Upper lobe of left lung (tissue), 4 donors: ENCODE measurements at regions not wholly inside any gene's neighbourhood (a gene's known extent, or its start where the extent isn't known, plus 50 kb on each side); places are given as distances from the start of the nearest gene placed in this dataset.
A peak's percentile ranks its signal among the peaks of the same experiment; 100 is the strongest.

Source experiments
- CTCF ChIP-seq, 6 experiments: fragments of 450-650 bp in 4 of 6; fragments of 200-600 bp in 2 of 6; sonication (generic) in 2 of 6; IDR thresholded peaks; one replicate each; pipeline ENCODE4 v1.5.1; 2016 to 2019; ENCODE audit warnings: antibody characterized with exemption in 6 of 6
- POLR2A ChIP-seq, 4 donors: fragments of 450-650 bp; IDR thresholded peaks; one replicate each; pipeline ENCODE4 v1.5.1; 2016 to 2017; ENCODE audit warnings: antibody characterized with exemption in 4 of 4, mild to moderate bottlenecking in 2 of 4
- POLR2AphosphoS5 ChIP-seq, 2 donors: sonication (generic); formaldehyde crosslinking; IDR thresholded peaks; one replicate each; pipeline ENCODE4 v1.5.1; 2017; ENCODE audit warnings: antibody characterized with exemption in 2 of 2

GRCh38 chr20:48189181-48189580, 403.9 kb upstream of the SULF2 start:
- TF ChIP-seq POLR2A (IDR thresholded peaks at IDR 0.05) (no peak), CTCF (IDR thresholded peaks at IDR 0.05) (peak in 1 of 6 experiments; percentile 8), POLR2AphosphoS5 (IDR thresholded peaks at IDR 0.05) (no peak)
